ENCODE measurements at regions not wholly inside any gene's neighbourhood (a gene's known extent, or its start where the extent isn't known, plus 50 kb on each side); places are given as distances from the start of the nearest gene placed in this dataset.

GRCh38 chr3:163821841-163822240, 1256.5 kb downstream of the SI start:
- no peak for TF ChIP-seq CTCF (IDR thresholded peaks at IDR 0.05; ENCODE audit: low read depth, low read length, missing control alignments)
- no peak overlapping the region for H3K4me3 ChIP-seq (replicated peaks; ENCODE audit: low read depth, low read length)
- no peak for DNase-seq (ENCODE audit: extremely low read depth, low read depth)

GRCh38 chr3:163817015-163817414, 1261.3 kb downstream of the SI start:
- H3K4me3 ChIP-seq (replicated peaks; ENCODE audit: low read depth, low read length), result no peak overlapping the region
- DNase-seq (ENCODE audit: extremely low read depth, low read depth), result no peak
- TF ChIP-seq CTCF (IDR thresholded peaks at IDR 0.05; ENCODE audit: low read depth, low read length, missing control alignments), result no peak

GRCh38 chr3:163813935-163814334, 1264.4 kb downstream of the SI start:
- no peak overlapping the region for H3K4me3 ChIP-seq (replicated peaks; ENCODE audit: low read depth, low read length)
- no peak for TF ChIP-seq CTCF (IDR thresholded peaks at IDR 0.05; ENCODE audit: low read depth, low read length, missing control alignments)
- DNase-seq (ENCODE audit: extremely low read depth, low read depth), result no peak

- no peak overlapping the region for H3K4me3 ChIP-seq (replicated peaks; ENCODE audit: low read depth, low read length)
- DNase-seq (ENCODE audit: extremely low read depth, low read depth), result no peak
- no peak for TF ChIP-seq CTCF (IDR thresholded peaks at IDR 0.05; ENCODE audit: low read depth, low read length, missing control alignments)
These were observed 1266.3 kb downstream of the SI start for GRCh38 chr3:163812006-163812405.

GRCh38 chr3:163809540-163809993, 1268.7 kb downstream of the SI start:
- no peak for TF ChIP-seq CTCF (IDR thresholded peaks at IDR 0.05; ENCODE audit: low read depth, low read length, missing control alignments)
- no peak overlapping the region for H3K4me3 ChIP-seq (replicated peaks; ENCODE audit: low read depth, low read length)
- no peak for DNase-seq (ENCODE audit: extremely low read depth, low read depth)

- TF ChIP-seq CTCF (IDR thresholded peaks at IDR 0.05; ENCODE audit: low read depth, low read length, missing control alignments), result no peak
These were observed 1291.9 kb downstream of the SI start for GRCh38 chr3:163786416-163786815.

GRCh38 chr3:163785693-163786092, 1292.6 kb downstream of the SI start:
- no peak for DNase-seq (ENCODE audit: extremely low read depth, low read depth)
- H3K4me3 ChIP-seq (replicated peaks; ENCODE audit: low read depth, low read length), result no peak overlapping the region
- TF ChIP-seq CTCF (IDR thresholded peaks at IDR 0.05; ENCODE audit: low read depth, low read length, missing control alignments), result no peak

More at GRCh38 chr3:163786416-163786815, 1291.9 kb downstream of the SI start:
- DNase-seq (ENCODE audit: extremely low read depth, low read depth), result no peak
- H3K4me3 ChIP-seq (replicated peaks; ENCODE audit: low read depth, low read length), result no peak overlapping the region

Data from HFF-Myc (cell line).